HepG2 (cell line): ENCODE measurements at regions not wholly inside any gene's neighbourhood (a gene's known extent, or its start where the extent isn't known, plus 50 kb on each side); places are given as distances from the start of the nearest gene placed in this dataset.

ENCODE experiments used
- ATAC-seq: fragments of 200-7000 bp; cut with Tn5 transposase; 3 replicates; pipeline ENCODE4 v1.9.1; 2020; ENCODE audit warnings: mild to moderate bottlenecking, moderate library complexity
- BruUV-seq: library from RNA; stranded (reverse); fragments of 400-500 nt; replicated peaks from 2 replicates; lab custom pipeline; 2021; lab: Mats Ljungman, UMichigan
- CTCF ChIA-PET: fragments of 300-600 bp; formaldehyde crosslinking; extraction: SDS; loops from one replicate; lab custom pipeline; 2021; ENCODE audit warnings: low total read pairs, inconsistent platforms, low intra/inter-chr PET ratio; lab: Yijun Ruan, JAX
- POLR2A ChIA-PET: fragments of 350-600 bp; sonication (Branson Sonifier 250); formaldehyde crosslinking; loops from one replicate; lab custom pipeline; 2020; ENCODE audit warnings: antibody characterized with exemption, inconsistent platforms; lab: Yijun Ruan, JAX
- DNase-seq: peaks from one replicate; pipeline ENCODE4 v3.0.0-alpha.2; 2015; ENCODE audit warnings: low spot score
- FAIRE-seq: peaks from 3 replicates; lab custom pipeline; 2011; peaks lifted over from hg19 to GRCh38; lab: Jason Lieb, UNC
- H2AFZ ChIP-seq: one replicate; pipeline ENCODE4 v1.6.1; 2011; ENCODE audit warnings: low read length, inconsistent platforms
- H3K27ac ChIP-seq: fragments of 300-600 bp; 3 replicates; pipeline ENCODE4 v1.8.0; 2011; ENCODE audit warnings: mixed run types, mild to moderate bottlenecking, mixed read lengths, low read length, inconsistent platforms; ENCODE audit not compliant: insufficient read depth; ENCODE audit errors: extremely low read length
- H3K27me3 ChIP-seq, 2 experiments: fragments of 200-600 bp in 1 of 2; 2 replicates in 1 of 2; 3 replicates in 1 of 2; pipeline versions ENCODE4 v1.6.0 to v1.8.0; 2011; ENCODE audit warnings: low read length in 2 of 2, mild to moderate bottlenecking in 2 of 2, moderate library complexity in 2 of 2, inconsistent platforms in 1 of 2; ENCODE audit not compliant: insufficient read depth in 2 of 2, control insufficient read depth in 1 of 2
- H3K36me3 ChIP-seq, 2 experiments: fragments of 200-600 bp in 1 of 2; replicated peaks in 1 of 2; 2 replicates in 1 of 2; 3 replicates in 1 of 2; pipeline versions ENCODE4 v1.5.1 to v1.8.0; 2011; ENCODE audit warnings: low read length in 2 of 2, inconsistent platforms in 1 of 2; ENCODE audit not compliant: insufficient read depth in 2 of 2, control insufficient read depth in 1 of 2
- H3K4me1 ChIP-seq: 2 replicates; pipeline ENCODE4 v1.5.1; 2012; ENCODE audit warnings: low read length, inconsistent platforms; ENCODE audit not compliant: insufficient read depth
- H3K4me2 ChIP-seq: 2 replicates; pipeline ENCODE4 v1.6.0; 2011; ENCODE audit warnings: low read depth, low read length, inconsistent platforms
- H3K4me3 ChIP-seq, 3 experiments: fragments of 200-600 bp in 1 of 3; sonication (generic), shearing (Covaris generic) in 1 of 3; replicated peaks in 1 of 3; 2 replicates each; pipeline ENCODE4 v1.5.1; 2011 to 2016; ENCODE audit warnings: low read length in 3 of 3, inconsistent platforms in 2 of 3, low read depth in 2 of 3, mild to moderate bottlenecking in 2 of 3, control low read depth in 1 of 3, mixed read lengths in 1 of 3; ENCODE audit not compliant: insufficient read depth in 1 of 3
- H3K79me2 ChIP-seq: one replicate; pipeline ENCODE4 v1.6.1; 2011; ENCODE audit warnings: low read length, inconsistent platforms; ENCODE audit not compliant: insufficient read depth
- H3K9ac ChIP-seq: 2 replicates; pipeline ENCODE4 v1.6.0; 2011; ENCODE audit warnings: mild to moderate bottlenecking, low read depth, low read length, inconsistent platforms; ENCODE audit not compliant: insufficient read depth
- H3K9me3 ChIP-seq: 2 replicates; pipeline ENCODE4 v1.5.1; 2012; ENCODE audit warnings: mild to moderate bottlenecking, low read length
- H4K20me1 ChIP-seq: 2 replicates; pipeline ENCODE4 v1.6.0; 2011; ENCODE audit warnings: inconsistent platforms, mild to moderate bottlenecking, low read length, moderate library complexity; ENCODE audit not compliant: insufficient read depth
- ARID2 ChIP-seq: sonication (generic); formaldehyde crosslinking; IDR thresholded peaks from 2 replicates; pipeline ENCODE4 v1.8.1; 2022; ENCODE audit warnings: mild to moderate bottlenecking, missing genetic modification reagents, borderline replicate concordance
- ATF2 ChIP-seq: sonication (generic); formaldehyde crosslinking; IDR thresholded peaks from 2 replicates; pipeline ENCODE4 v1.4.0; 2020; ENCODE audit warnings: missing genetic modification reagents
- JDP2 ChIP-seq: sonication (generic); formaldehyde crosslinking; IDR thresholded peaks from 2 replicates; pipeline ENCODE4 v1.8.1; 2022; ENCODE audit warnings: missing genetic modification reagents, borderline replicate concordance
- KAT8 ChIP-seq: IDR thresholded peaks from 2 replicates; pipeline ENCODE4 v1.6.1; 2016; ENCODE audit warnings: missing genetic modification reagents, missing compliant biosample characterization
- MAZ ChIP-seq, 2 experiments: sonication (generic) in 1 of 2; formaldehyde crosslinking in 1 of 2; IDR thresholded peaks; 2 replicates each; pipeline versions ENCODE4 v1.5.0 to v1.6.1; 2012 to 2020; ENCODE audit warnings: low read depth in 2 of 2, mild to moderate bottlenecking in 2 of 2, borderline replicate concordance in 1 of 2, improper control_type of control experiment in 1 of 2, low read length in 1 of 2, missing genetic modification reagents in 1 of 2, moderate library complexity in 1 of 2
- PHF20 ChIP-seq: sonication (generic); formaldehyde crosslinking; IDR thresholded peaks from 2 replicates; pipeline ENCODE4 v1.5.0; 2020; ENCODE audit warnings: mild to moderate bottlenecking, missing genetic modification reagents
- PRDM15 ChIP-seq: sonication (generic); formaldehyde crosslinking; IDR thresholded peaks from 2 replicates; pipeline ENCODE4 v1.4.0; 2020; ENCODE audit warnings: missing genetic modification reagents
- RBM39 ChIP-seq: fragments of 200-400 bp; formaldehyde crosslinking; IDR thresholded peaks from one replicate; pipeline ENCODE4 v1.6.1; 2018; ENCODE audit warnings: antibody characterized with exemption, mild to moderate bottlenecking, low read depth, low read length; ENCODE audit not compliant: poor library complexity, severe bottlenecking
- ZBTB46 ChIP-seq: sonication (generic); formaldehyde crosslinking; IDR thresholded peaks from 2 replicates; pipeline ENCODE4 v1.4.0; 2020; ENCODE audit warnings: mild to moderate bottlenecking, missing genetic modification reagents, borderline replicate concordance
- ZNF180 ChIP-seq: sonication (generic); formaldehyde crosslinking; IDR thresholded peaks from 2 replicates; pipeline ENCODE4 v1.4.0; 2020; ENCODE audit warnings: low read depth, missing genetic modification reagents, borderline replicate concordance
- ZNF276 ChIP-seq: sonication (generic); formaldehyde crosslinking; IDR thresholded peaks from 2 replicates; pipeline ENCODE4 v1.4.0; 2020; ENCODE audit warnings: mild to moderate bottlenecking, low read depth, missing genetic modification reagents
- ZNF468 ChIP-seq: sonication (generic); formaldehyde crosslinking; IDR thresholded peaks from 2 replicates; pipeline ENCODE4 v1.8.0; 2022; ENCODE audit warnings: mild to moderate bottlenecking, moderate library complexity, missing genetic modification reagents
- ZNF616 ChIP-seq: sonication (generic); formaldehyde crosslinking; IDR thresholded peaks from 2 replicates; pipeline ENCODE4 v1.5.0; 2020; ENCODE audit warnings: low read depth, mild to moderate bottlenecking, missing genetic modification reagents
- ZNF724P ChIP-seq: sonication (generic); formaldehyde crosslinking; IDR thresholded peaks from 2 replicates; pipeline ENCODE4 v1.8.0; 2022; ENCODE audit warnings: missing genetic modification reagents, borderline replicate concordance
- WGBS: methylation state at CpG from one replicate; pipeline ENCODE4 v1.1.6; 2017; ENCODE audit warnings: low lambda C conversion rate; 5-methylcytosine and 5-hydroxymethylcytosine counted together
- in situ Hi-C: cut with HindIII; loops from 2 replicates; pipeline ENCODE4 v1.10.0; 2017; ENCODE audit warnings: low pct_unique_long_range_greater_than_20kb; ENCODE audit not compliant: extremely low pct_ligation_motif_present
- intact Hi-C: fragments of 100-400 bp; cut with micrococcal nuclease; formaldehyde crosslinking; loops from one replicate; pipeline ENCODE4 v1.10.0; 2022; ENCODE audit not compliant: unreplicated experiment

GRCh38 chr1:68565923-68566322, 69.0 kb upstream of the DEPDC1 start (continued):
- TF ChIP-seq ZNF724P (CRISPR knock-in tag) (no peak), MAZ (IDR thresholded peaks at IDR 0.05; ENCODE audit: borderline replicate concordance, low read depth, low read length) (no peak), MAZ (CRISPR knock-in tag; IDR thresholded peaks at IDR 0.05; ENCODE audit: low read depth) (no peak), ARID2 (no peak), KAT8 (CRISPR knock-in tag) (no peak), ATF2 (CRISPR knock-in tag) (no peak), ZNF616 (CRISPR knock-in tag) (no peak)

- no peak for ATAC-seq
- Histone ChIP-seq H3K9me3 (peaks cover 45% of the 10 kb centered on the region), H3K4me3 (no peak overlapping the region), H2AFZ (no peak overlapping the region), H3K79me2 (no peaks in the 10 kb centered on the region), H4K20me1 (no peaks in the 10 kb centered on the region), H3K27ac (no peak overlapping the region)
- FAIRE-seq = no peak
- CTCF ChIA-PET = no interaction called here
- intact Hi-C loops = no loop called here
- WGBS = 0% methylated on average over 3 of the region's 3 CpGs
- in situ Hi-C loops = no loop called here
- no TSS peak for BruUV-seq
- TF ChIP-seq ZBTB46 (CRISPR knock-in tag) (no peak), JDP2 (CRISPR knock-in tag) (no peak), ZNF180 (CRISPR knock-in tag) (no peak), PRDM15 (CRISPR knock-in tag) (no peak), RBM39 (no peak), PHF20 (CRISPR knock-in tag) (no peak), ZNF276 (CRISPR knock-in tag) (no peak), ZNF468 (CRISPR knock-in tag) (no peak)
- TF ChIP-seq, all 625 proteins: peak for 0
- Histone ChIP-seq H3K36me3 (no peaks in the 10 kb centered on the region), H3K4me1 (no peaks in the 10 kb centered on the region), H3K27me3 (no peaks in the 10 kb centered on the region), H3K9ac (no peak overlapping the region), H3K4me2 (no peak overlapping the region)
- no peak for DNase-seq
- POLR2A ChIA-PET = no interaction called here
Measured at GRCh38 chr1:68570871-68571270, 74.0 kb upstream of the DEPDC1 start.
